GM23248 (cell line): ENCODE measurements at regions not wholly inside any gene's neighbourhood (a gene's known extent, or its start where the extent isn't known, plus 50 kb on each side); places are given as distances from the start of the nearest gene placed in this dataset.

Experiments used
- DNase-seq: peaks from one replicate; pipeline ENCODE4 v3.0.0-alpha.2; 2015
- H2AFZ ChIP-seq: fragments of 200-600 bp; sonication (generic); 2 replicates; pipeline ENCODE4 v1.6.1; 2016; ENCODE audit warnings: antibody characterized with exemption
- H3F3A ChIP-seq: fragments of 200-600 bp; sonication (generic); 2 replicates; pipeline ENCODE4 v1.6.1; 2016; ENCODE audit warnings: mild to moderate bottlenecking, antibody characterized with exemption, mixed run types; ENCODE audit not compliant: insufficient read depth
- H3K27ac ChIP-seq: fragments of 200-600 bp; sonication (generic); 2 replicates; pipeline ENCODE4 v1.5.1; 2016; ENCODE audit warnings: mild to moderate bottlenecking
- H3K27me3 ChIP-seq: fragments of 200-600 bp; sonication (generic); replicated peaks from 2 replicates; pipeline ENCODE4 v1.6.1; 2016; ENCODE audit warnings: mild to moderate bottlenecking; ENCODE audit not compliant: insufficient read depth
- H3K36me3 ChIP-seq: fragments of 200-600 bp; sonication (generic); 2 replicates; pipeline ENCODE4 v1.6.1; 2016; ENCODE audit warnings: low read depth, mild to moderate bottlenecking
- H3K4me1 ChIP-seq: fragments of 200-600 bp; sonication (generic); 2 replicates; pipeline ENCODE4 v1.6.1; 2016; ENCODE audit warnings: mild to moderate bottlenecking; ENCODE audit not compliant: insufficient read depth
- H3K4me2 ChIP-seq: fragments of 200-600 bp; sonication (generic); one replicate; pipeline ENCODE4 v1.6.1; 2016; ENCODE audit warnings: mild to moderate bottlenecking; ENCODE audit not compliant: unreplicated experiment
- H3K4me3 ChIP-seq: fragments of 200-600 bp; sonication (generic); 2 replicates; pipeline ENCODE4 v1.5.1; 2016; ENCODE audit warnings: mild to moderate bottlenecking
- H3K79me2 ChIP-seq: fragments of 200-600 bp; sonication (generic); 2 replicates; pipeline ENCODE4 v1.6.1; 2016; ENCODE audit warnings: mild to moderate bottlenecking; ENCODE audit not compliant: insufficient read depth
- H3K9ac ChIP-seq: fragments of 200-600 bp; sonication (generic); 2 replicates; pipeline ENCODE4 v1.6.1; 2016; ENCODE audit warnings: mild to moderate bottlenecking
- H3K9me2 ChIP-seq: fragments of 200-600 bp; sonication (generic); 2 replicates; pipeline ENCODE4 v1.6.1; 2016; ENCODE audit warnings: mixed run types, mild to moderate bottlenecking, moderate library complexity; ENCODE audit not compliant: insufficient read depth
- H3K9me3 ChIP-seq: fragments of 200-600 bp; sonication (generic); one replicate; pipeline ENCODE4 v1.6.1; 2017; ENCODE audit warnings: low read depth
- H4K20me1 ChIP-seq: fragments of 200-600 bp; sonication (generic); 2 replicates; pipeline ENCODE4 v1.6.0; 2016; ENCODE audit not compliant: insufficient read depth
- EZH2 ChIP-seq: fragments of 200-600 bp; sonication (generic); IDR thresholded peaks from 2 replicates; pipeline ENCODE4 v1.6.1; 2018; ENCODE audit warnings: antibody characterized with exemption, mild to moderate bottlenecking; ENCODE audit not compliant: insufficient read depth, poor library complexity, severe bottlenecking
- EZH2phosphoT487 ChIP-seq: fragments of 200-600 bp; sonication (generic); IDR thresholded peaks from 2 replicates; pipeline ENCODE4 v1.6.1; 2018; ENCODE audit warnings: antibody characterized with exemption, moderate library complexity, mild to moderate bottlenecking, low read depth; ENCODE audit not compliant: insufficient read depth
- WGBS, 2 experiments: methylation state at CpG; one replicate each; pipeline ENCODE4 v1.1.6; 2015 to 2017; ENCODE audit warnings: low lambda C conversion rate in 2 of 2, low coverage in 1 of 2; ENCODE audit errors: missing lambda C conversion rate in 2 of 2; 5-methylcytosine and 5-hydroxymethylcytosine counted together
- in situ Hi-C: fragments of 300-500 bp; cut with MboI; formaldehyde crosslinking; loops from 2 replicates; pipeline ENCODE4 v1.15.0; 2020

GRCh38 chr1:194069168-194069830, 882.9 kb upstream of the B3GALT2 start:
- Histone ChIP-seq H3K9me2 (no peaks in the 10 kb centered on the region), H3K36me3 (no peaks in the 10 kb centered on the region), H3K27ac (no peak overlapping the region), H3K4me2 (no peak overlapping the region), H3F3A (no peaks in the 10 kb centered on the region), H3K4me3 (no peak overlapping the region), H3K79me2 (no peaks in the 10 kb centered on the region), H4K20me1 (no peaks in the 10 kb centered on the region), H3K27me3 (no peaks in the 10 kb centered on the region), H3K9me3 (no peaks in the 10 kb centered on the region), H2AFZ (no peak overlapping the region), H3K4me1 (no peaks in the 10 kb centered on the region), H3K9ac (no peak overlapping the region)
- no peak for DNase-seq
- WGBS, 2 experiments: 48 to 54% methylated on average over 7 of the region's 7 CpGs
- TF ChIP-seq EZH2 (no peak), EZH2phosphoT487 (no peak)
- in situ Hi-C loops: no loop called here

DNA sequence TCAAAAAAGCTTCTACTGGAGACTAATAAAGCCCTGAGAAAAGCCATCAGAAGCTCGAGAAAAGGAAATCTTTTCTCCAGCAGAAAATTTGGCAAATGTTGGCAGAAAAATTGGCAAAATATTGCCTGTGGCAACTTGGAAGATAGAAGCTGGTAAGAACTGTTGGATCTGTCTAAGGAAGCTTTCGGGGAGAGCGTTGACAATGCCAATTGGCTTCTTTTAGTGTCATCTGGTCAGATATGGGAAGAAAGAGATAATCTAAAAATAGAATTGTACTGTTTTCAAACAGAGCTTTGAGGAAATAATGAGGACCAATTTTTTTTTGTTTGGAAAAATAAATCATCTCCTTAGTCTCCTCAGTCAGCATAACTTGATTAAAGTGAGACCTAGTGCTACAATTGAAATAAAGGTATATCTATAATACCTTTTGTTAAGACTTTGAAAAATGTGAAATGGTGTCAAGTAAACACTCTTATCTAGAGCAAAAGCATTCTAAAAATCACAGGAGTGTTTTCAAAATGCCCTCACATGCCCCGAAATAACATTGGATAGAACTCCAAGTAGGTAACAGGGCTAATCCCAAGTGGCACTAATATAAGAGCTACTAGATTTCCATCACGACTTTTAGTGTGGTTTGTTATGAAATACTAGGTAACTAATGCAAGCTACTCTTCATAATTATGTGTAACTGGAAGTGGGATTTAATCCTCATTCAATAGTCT, 882.2 kb upstream of the B3GALT2 start:
- Histone ChIP-seq H3K36me3 (no peaks in the 10 kb centered on the region), H3K4me1 (no peaks in the 10 kb centered on the region)

DNA sequence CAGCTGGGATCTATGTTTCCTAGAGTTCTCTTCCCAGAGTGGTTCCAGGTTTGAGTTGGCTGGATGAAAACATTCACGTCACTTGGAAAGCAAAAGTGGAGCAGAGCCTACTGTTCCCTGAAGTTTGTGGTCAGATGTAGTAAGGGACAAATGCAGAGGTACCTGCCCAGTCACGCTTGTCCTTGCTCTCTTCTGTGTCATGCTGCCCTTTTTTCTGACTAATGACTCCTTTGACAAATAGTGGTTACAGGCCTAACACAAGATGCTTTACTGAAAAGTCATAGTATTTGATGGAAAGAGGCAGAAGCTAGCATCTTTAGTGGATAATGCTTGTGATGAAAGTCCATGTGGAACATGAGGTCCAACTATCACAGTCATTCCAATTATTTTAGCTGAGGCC, 881.4 kb upstream of the B3GALT2 start:
- Histone ChIP-seq H3K36me3 (no peaks in the 10 kb centered on the region), H3K27ac (no peak overlapping the region), H3F3A (no peaks in the 10 kb centered on the region), H3K4me2 (no peak overlapping the region), H3K9ac (no peak overlapping the region), H3K4me1 (no peaks in the 10 kb centered on the region), H3K9me3 (no peaks in the 10 kb centered on the region), H2AFZ (no peak overlapping the region), H3K27me3 (no peaks in the 10 kb centered on the region), H3K9me2 (no peaks in the 10 kb centered on the region), H4K20me1 (no peaks in the 10 kb centered on the region), H3K4me3 (no peak overlapping the region), H3K79me2 (no peaks in the 10 kb centered on the region)
- in situ Hi-C loops: no loop called here
- no peak for DNase-seq
- TF ChIP-seq EZH2phosphoT487 (no peak), EZH2 (no peak)
- 2 to 8% methylated on average over 2 of the region's 2 CpGs for WGBS, 2 experiments

More for the DNA sequence above, 882.2 kb upstream of the B3GALT2 start:
- Histone ChIP-seq H3K4me3 (no peak overlapping the region), H3K79me2 (no peaks in the 10 kb centered on the region), H3K27ac (no peak overlapping the region), H3F3A (no peaks in the 10 kb centered on the region), H2AFZ (no peak overlapping the region), H3K27me3 (no peaks in the 10 kb centered on the region), H3K9me2 (no peaks in the 10 kb centered on the region), H3K9ac (no peak overlapping the region), H3K9me3 (no peaks in the 10 kb centered on the region), H3K4me2 (no peak overlapping the region), H4K20me1 (no peaks in the 10 kb centered on the region)
- WGBS, 2 experiments: 6 to 10% methylated on average over 5 of the region's 5 CpGs
- DNase-seq: no peak
- in situ Hi-C loops: no loop called here
- TF ChIP-seq EZH2 (no peak), EZH2phosphoT487 (no peak)

DNA sequence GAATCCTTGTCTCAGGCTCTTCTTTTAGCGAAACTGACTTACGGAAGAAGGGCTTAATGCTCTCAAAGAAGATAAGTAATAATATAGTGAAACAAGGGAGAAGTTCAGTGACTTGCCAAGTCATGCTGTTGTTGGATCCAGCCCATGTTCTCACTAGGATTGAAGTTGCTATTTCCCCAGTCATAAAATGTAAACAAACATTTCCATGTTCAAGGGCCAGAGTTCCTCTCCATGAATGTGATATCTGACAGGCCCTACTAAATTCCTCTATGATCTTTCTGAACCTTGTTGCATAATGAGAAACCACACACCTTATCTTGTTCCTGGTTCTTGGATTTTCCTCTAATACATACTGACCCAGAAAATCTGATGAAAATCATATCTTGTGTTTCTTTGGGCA, 876.5 kb upstream of the B3GALT2 start:
- Histone ChIP-seq H3K27me3 (no peaks in the 10 kb centered on the region), H3K4me2 (no peak overlapping the region), H3K79me2 (no peaks in the 10 kb centered on the region), H3K36me3 (no peaks in the 10 kb centered on the region), H3K4me1 (no peaks in the 10 kb centered on the region), H4K20me1 (no peaks in the 10 kb centered on the region), H3F3A (no peaks in the 10 kb centered on the region), H3K9me2 (no peaks in the 10 kb centered on the region), H3K27ac (no peak overlapping the region), H3K4me3 (no peak overlapping the region), H3K9me3 (no peaks in the 10 kb centered on the region), H2AFZ (no peak overlapping the region), H3K9ac (no peak overlapping the region)
- no peak for TF ChIP-seq EZH2
- TF ChIP-seq EZH2phosphoT487: no peak
- no peak for DNase-seq
- 55 to 63% methylated on average over 2 of the region's 2 CpGs for WGBS, 2 experiments
- in situ Hi-C loops: no loop called here
